ENCODE measurements at regions not wholly inside any gene's neighbourhood (a gene's known extent, or its start where the extent isn't known, plus 50 kb on each side); places are given as distances from the start of the nearest gene placed in this dataset.

- Histone ChIP-seq H3K27ac (no peak overlapping the region), H3K4me2 (ENCODE audit: low read length) (no peak overlapping the region), H3K36me3 (ENCODE audit: control insufficient read depth, insufficient read depth, low read length) (no peaks in the 10 kb centered on the region), H2AFZ (no peak overlapping the region), H3K9ac (no peak overlapping the region), H3K27me3 (ENCODE audit: control insufficient read depth, insufficient read depth, low read length) (no peaks in the 10 kb centered on the region), H3K4me1 (no peaks in the 10 kb centered on the region), H3K9me3 (ENCODE audit: control insufficient read depth, low read length) (no peaks in the 10 kb centered on the region), H3K79me2 (no peaks in the 10 kb centered on the region), H3K4me3 (ENCODE audit: low read depth, low read length) (no peak overlapping the region)
- no peak for TF ChIP-seq CTCF (IDR thresholded peaks at IDR 0.05)
Measured at GRCh38 chr3:82080261-82080660, 318.8 kb upstream of the GBE1 start.

- H3K27ac ChIP-seq: no peak overlapping the region
Measured at GRCh38 chr3:82079335-82079890, 318.0 kb upstream of the GBE1 start.

GRCh38 chr3:82078246-82078645 lies 316.8 kb upstream of the GBE1 start:
- Histone ChIP-seq H3K4me3 (ENCODE audit: low read depth, low read length) (no peak overlapping the region), H2AFZ (no peak overlapping the region), H3K27me3 (ENCODE audit: control insufficient read depth, insufficient read depth, low read length) (no peaks in the 10 kb centered on the region), H3K4me1 (no peaks in the 10 kb centered on the region), H3K9ac (no peak overlapping the region), H3K79me2 (no peaks in the 10 kb centered on the region), H3K4me2 (ENCODE audit: low read length) (no peak overlapping the region), H3K36me3 (ENCODE audit: control insufficient read depth, insufficient read depth, low read length) (no peaks in the 10 kb centered on the region), H3K27ac (no peak overlapping the region), H3K9me3 (ENCODE audit: control insufficient read depth, low read length) (no peaks in the 10 kb centered on the region)
- no peak for TF ChIP-seq CTCF (IDR thresholded peaks at IDR 0.05)

More at GRCh38 chr3:82079335-82079890, 318.0 kb upstream of the GBE1 start:
- Histone ChIP-seq H3K36me3 (ENCODE audit: control insufficient read depth, insufficient read depth, low read length) (no peaks in the 10 kb centered on the region), H2AFZ (no peak overlapping the region), H3K27me3 (ENCODE audit: control insufficient read depth, insufficient read depth, low read length) (no peaks in the 10 kb centered on the region), H3K4me1 (no peaks in the 10 kb centered on the region), H3K4me2 (ENCODE audit: low read length) (no peak overlapping the region), H3K9ac (no peak overlapping the region), H3K79me2 (no peaks in the 10 kb centered on the region), H3K9me3 (ENCODE audit: control insufficient read depth, low read length) (no peaks in the 10 kb centered on the region), H3K4me3 (ENCODE audit: low read depth, low read length) (no peak overlapping the region)
- no peak for TF ChIP-seq CTCF (IDR thresholded peaks at IDR 0.05)

- H3K9me3 ChIP-seq (ENCODE audit: control insufficient read depth, low read length): no peaks in the 10 kb centered on the region
- H3K27me3 ChIP-seq (ENCODE audit: control insufficient read depth, insufficient read depth, low read length): no peaks in the 10 kb centered on the region
- H3K27ac ChIP-seq: no peak overlapping the region
- H3K9ac ChIP-seq: no peak overlapping the region
- no peak overlapping the region for H2AFZ ChIP-seq
- H3K4me1 ChIP-seq: no peaks in the 10 kb centered on the region
- H3K4me2 ChIP-seq (ENCODE audit: low read length): no peak overlapping the region
- no peak overlapping the region for H3K4me3 ChIP-seq (ENCODE audit: low read depth, low read length)
- no peak for TF ChIP-seq CTCF (IDR thresholded peaks at IDR 0.05)
- no peaks in the 10 kb centered on the region for H3K36me3 ChIP-seq (ENCODE audit: control insufficient read depth, insufficient read depth, low read length)
- no peaks in the 10 kb centered on the region for H3K79me2 ChIP-seq
Measured at GRCh38 chr3:82067420-82067819, 306.0 kb upstream of the GBE1 start.

- no peaks in the 10 kb centered on the region for H3K36me3 ChIP-seq (ENCODE audit: control insufficient read depth, insufficient read depth, low read length)
- no peak overlapping the region for H3K9ac ChIP-seq
- H3K4me2 ChIP-seq (ENCODE audit: low read length): no peak overlapping the region
- no peak overlapping the region for H3K4me3 ChIP-seq (ENCODE audit: low read depth, low read length)
- H3K4me1 ChIP-seq: no peaks in the 10 kb centered on the region
- H3K27me3 ChIP-seq (ENCODE audit: control insufficient read depth, insufficient read depth, low read length): no peaks in the 10 kb centered on the region
- H2AFZ ChIP-seq: no peak overlapping the region
- no peaks in the 10 kb centered on the region for H3K9me3 ChIP-seq (ENCODE audit: control insufficient read depth, low read length)
- H3K27ac ChIP-seq: no peak overlapping the region
- no peaks in the 10 kb centered on the region for H3K79me2 ChIP-seq
- TF ChIP-seq CTCF (IDR thresholded peaks at IDR 0.05): no peak
Measured at GRCh38 chr3:82058809-82059208, 297.4 kb upstream of the GBE1 start.
